Hepatocyte (in vitro differentiated cells): ENCODE measurements at regions not wholly inside any gene's neighbourhood (a gene's known extent, or its start where the extent isn't known, plus 50 kb on each side); places are given as distances from the start of the nearest gene placed in this dataset.

Source experiments
- EZH2 ChIP-seq: fragments of 200-600 bp; sonication (generic); IDR thresholded peaks from 2 replicates; pipeline ENCODE4 v1.6.1; 2016; ENCODE audit warnings: antibody characterized with exemption, mild to moderate bottlenecking, borderline replicate concordance
- EZH2phosphoT487 ChIP-seq: fragments of 200-600 bp; sonication (generic); IDR thresholded peaks from one replicate; pipeline ENCODE4 v1.6.1; 2018; ENCODE audit warnings: antibody characterized with exemption, mild to moderate bottlenecking, low read depth, moderate library complexity; ENCODE audit not compliant: unreplicated experiment, severe bottlenecking
- TF ChIP-seq, protein P1 (sequence below): fragments of 200-600 bp; sonication (generic); IDR thresholded peaks from 2 replicates; pipeline ENCODE4 v1.5.1; 2016; ENCODE audit warnings: antibody characterized with exemption, mild to moderate bottlenecking; ENCODE audit not compliant: poor library complexity

DNA sequence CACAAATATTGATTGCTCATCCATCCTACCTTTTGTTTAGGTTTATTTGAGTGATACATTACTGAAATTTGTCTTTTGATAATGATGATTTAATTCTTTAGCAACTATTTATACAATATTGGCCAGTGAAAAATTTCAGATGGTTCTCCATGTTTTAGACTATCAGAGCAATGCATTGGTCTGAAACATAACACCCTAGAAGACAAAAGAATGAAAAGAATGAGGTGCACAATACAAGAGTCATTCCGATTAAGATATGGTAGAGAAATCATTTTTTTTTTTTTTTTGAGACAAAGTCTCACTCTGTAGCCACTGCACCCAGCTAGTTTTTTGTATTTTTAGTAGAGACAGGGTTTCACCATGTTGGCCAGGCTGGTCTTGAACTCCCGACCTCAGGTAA is 197.4 kb upstream of the FAM98A start:
- TF ChIP-seq, protein P1, sequence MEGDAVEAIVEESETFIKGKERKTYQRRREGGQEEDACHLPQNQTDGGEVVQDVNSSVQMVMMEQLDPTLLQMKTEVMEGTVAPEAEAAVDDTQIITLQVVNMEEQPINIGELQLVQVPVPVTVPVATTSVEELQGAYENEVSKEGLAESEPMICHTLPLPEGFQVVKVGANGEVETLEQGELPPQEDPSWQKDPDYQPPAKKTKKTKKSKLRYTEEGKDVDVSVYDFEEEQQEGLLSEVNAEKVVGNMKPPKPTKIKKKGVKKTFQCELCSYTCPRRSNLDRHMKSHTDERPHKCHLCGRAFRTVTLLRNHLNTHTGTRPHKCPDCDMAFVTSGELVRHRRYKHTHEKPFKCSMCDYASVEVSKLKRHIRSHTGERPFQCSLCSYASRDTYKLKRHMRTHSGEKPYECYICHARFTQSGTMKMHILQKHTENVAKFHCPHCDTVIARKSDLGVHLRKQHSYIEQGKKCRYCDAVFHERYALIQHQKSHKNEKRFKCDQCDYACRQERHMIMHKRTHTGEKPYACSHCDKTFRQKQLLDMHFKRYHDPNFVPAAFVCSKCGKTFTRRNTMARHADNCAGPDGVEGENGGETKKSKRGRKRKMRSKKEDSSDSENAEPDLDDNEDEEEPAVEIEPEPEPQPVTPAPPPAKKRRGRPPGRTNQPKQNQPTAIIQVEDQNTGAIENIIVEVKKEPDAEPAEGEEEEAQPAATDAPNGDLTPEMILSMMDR: no peak
- TF ChIP-seq EZH2 (no peak), EZH2phosphoT487 (no peak)
